ENCODE measurements at regions not wholly inside any gene's neighbourhood (a gene's known extent, or its start where the extent isn't known, plus 50 kb on each side); places are given as distances from the start of the nearest gene placed in this dataset.
"Not testable (repeated sequence)": the region's sequence is repeated elsewhere in the genome, so short reads cannot be mapped to it uniquely, and the experiment has no call there.

DNA sequence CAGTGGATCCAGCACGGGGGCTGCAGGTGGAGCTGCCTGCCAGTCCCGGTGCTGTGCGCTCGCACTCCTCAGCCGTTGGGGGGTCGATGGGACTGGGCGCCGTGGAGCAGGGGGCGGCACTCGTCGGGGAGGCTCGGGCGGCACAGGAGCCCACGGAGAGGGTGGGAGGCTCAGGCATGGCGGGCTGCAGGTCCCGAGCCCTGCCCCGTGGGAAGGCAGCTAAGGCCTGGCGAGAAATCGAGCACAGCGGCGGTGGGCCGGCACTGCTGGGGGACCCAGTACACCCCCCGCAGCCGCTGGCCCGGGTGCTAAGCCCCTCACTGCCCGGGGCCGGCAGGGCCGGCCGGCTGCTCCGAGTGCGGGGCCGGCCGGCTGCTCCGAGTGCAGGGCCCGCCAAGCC lies 52.3 kb upstream of the MARK1 start:
- not testable (repeated sequence) for H3K79me2 ChIP-seq (ENCODE audit: control insufficient read depth, low read length); H3F3A ChIP-seq (ENCODE audit: control insufficient read depth, insufficient read depth); H4K20me1 ChIP-seq (ENCODE audit: control insufficient read depth, insufficient read depth, low read depth, low read length); H3K9me2 ChIP-seq (replicated peaks; ENCODE audit: control insufficient read depth, low read length); H3K9me3 ChIP-seq (ENCODE audit: control insufficient read depth, insufficient read depth, low read length); H3K4me3 ChIP-seq (ENCODE audit: low read length); H3K4me1 ChIP-seq (ENCODE audit: control insufficient read depth, low read length); H3K27me3 ChIP-seq (ENCODE audit: control insufficient read depth, low read length); H3K27ac ChIP-seq (ENCODE audit: low read depth, low read length); H3K4me2 ChIP-seq (ENCODE audit: low read length); H3K36me3 ChIP-seq (ENCODE audit: control insufficient read depth, low read length)

DNA sequence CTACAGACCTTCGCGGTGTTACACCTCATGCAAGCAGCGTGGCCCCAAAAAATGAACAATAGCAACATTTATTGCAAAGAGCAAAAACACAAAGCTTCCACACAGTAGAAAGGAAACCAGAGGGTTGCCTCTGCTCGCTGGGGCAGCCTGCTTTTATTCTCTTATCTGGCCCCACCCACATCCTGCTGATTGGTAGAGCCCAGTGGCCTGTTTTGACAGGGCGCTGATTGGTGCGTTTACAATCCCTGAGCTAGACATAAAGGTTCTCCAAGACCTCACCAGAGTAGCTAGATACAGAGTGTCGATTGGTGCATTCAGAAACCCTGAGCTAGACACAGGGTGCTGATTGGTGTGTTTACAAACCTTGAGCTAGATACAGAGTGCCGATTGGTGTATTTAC lies 52.8 kb upstream of the MARK1 start:
- not testable (repeated sequence) for H3K27ac ChIP-seq (ENCODE audit: low read depth, low read length); H3K27me3 ChIP-seq (ENCODE audit: control insufficient read depth, low read length); H3K36me3 ChIP-seq (ENCODE audit: control insufficient read depth, low read length); H3K79me2 ChIP-seq (ENCODE audit: control insufficient read depth, low read length); H4K20me1 ChIP-seq (ENCODE audit: control insufficient read depth, insufficient read depth, low read depth, low read length); H3K9me2 ChIP-seq (replicated peaks; ENCODE audit: control insufficient read depth, low read length); H3F3A ChIP-seq (ENCODE audit: control insufficient read depth, insufficient read depth); H3K4me2 ChIP-seq (ENCODE audit: low read length); H3K4me1 ChIP-seq (ENCODE audit: control insufficient read depth, low read length); H3K4me3 ChIP-seq (ENCODE audit: low read length); H3K9me3 ChIP-seq (ENCODE audit: control insufficient read depth, insufficient read depth, low read length)

DNA sequence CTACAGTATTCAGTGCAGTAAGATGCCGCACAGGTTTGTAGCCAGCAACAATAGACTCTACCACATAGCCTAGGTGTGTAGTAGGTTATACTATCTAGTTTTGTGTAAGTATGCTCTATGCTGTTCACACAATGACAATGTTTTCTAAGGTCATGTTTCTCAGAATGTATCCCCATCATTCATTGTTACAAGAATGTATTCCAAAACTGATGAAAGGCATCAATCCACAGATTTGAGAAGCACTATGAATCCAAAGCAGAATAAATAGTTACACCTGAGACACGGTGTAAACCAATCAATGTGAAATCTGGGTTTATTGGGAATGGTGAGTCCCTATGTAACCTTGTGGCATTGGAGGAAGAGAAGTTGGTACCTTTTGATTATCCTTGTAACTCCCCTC lies 54.5 kb upstream of the MARK1 start:
- Histone ChIP-seq H3K4me2 (ENCODE audit: low read length) (no peak overlapping the region), H4K20me1 (ENCODE audit: control insufficient read depth, insufficient read depth, low read depth, low read length) (no peaks in the 10 kb centered on the region), H3K27ac (ENCODE audit: low read depth, low read length) (no peak overlapping the region), H3K4me3 (ENCODE audit: low read length) (no peak overlapping the region), H3K9me2 (replicated peaks; ENCODE audit: control insufficient read depth, low read length) (no peaks in the 10 kb centered on the region), H3F3A (ENCODE audit: control insufficient read depth, insufficient read depth) (no peaks in the 10 kb centered on the region), H3K4me1 (ENCODE audit: control insufficient read depth, low read length) (no peaks in the 10 kb centered on the region), H3K9me3 (ENCODE audit: control insufficient read depth, insufficient read depth, low read length) (no peaks in the 10 kb centered on the region), H3K36me3 (ENCODE audit: control insufficient read depth, low read length) (no peaks in the 10 kb centered on the region), H3K79me2 (ENCODE audit: control insufficient read depth, low read length) (no peaks in the 10 kb centered on the region), H3K27me3 (ENCODE audit: control insufficient read depth, low read length) (no peaks in the 10 kb centered on the region)
- TF ChIP-seq, protein P1, sequence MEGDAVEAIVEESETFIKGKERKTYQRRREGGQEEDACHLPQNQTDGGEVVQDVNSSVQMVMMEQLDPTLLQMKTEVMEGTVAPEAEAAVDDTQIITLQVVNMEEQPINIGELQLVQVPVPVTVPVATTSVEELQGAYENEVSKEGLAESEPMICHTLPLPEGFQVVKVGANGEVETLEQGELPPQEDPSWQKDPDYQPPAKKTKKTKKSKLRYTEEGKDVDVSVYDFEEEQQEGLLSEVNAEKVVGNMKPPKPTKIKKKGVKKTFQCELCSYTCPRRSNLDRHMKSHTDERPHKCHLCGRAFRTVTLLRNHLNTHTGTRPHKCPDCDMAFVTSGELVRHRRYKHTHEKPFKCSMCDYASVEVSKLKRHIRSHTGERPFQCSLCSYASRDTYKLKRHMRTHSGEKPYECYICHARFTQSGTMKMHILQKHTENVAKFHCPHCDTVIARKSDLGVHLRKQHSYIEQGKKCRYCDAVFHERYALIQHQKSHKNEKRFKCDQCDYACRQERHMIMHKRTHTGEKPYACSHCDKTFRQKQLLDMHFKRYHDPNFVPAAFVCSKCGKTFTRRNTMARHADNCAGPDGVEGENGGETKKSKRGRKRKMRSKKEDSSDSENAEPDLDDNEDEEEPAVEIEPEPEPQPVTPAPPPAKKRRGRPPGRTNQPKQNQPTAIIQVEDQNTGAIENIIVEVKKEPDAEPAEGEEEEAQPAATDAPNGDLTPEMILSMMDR (IDR thresholded peaks at IDR 0.05; ENCODE audit: low read depth, low read length, poor library complexity, severe bottlenecking): no peak
- TF ChIP-seq EZH2phosphoT487 (IDR thresholded peaks at IDR 0.05; ENCODE audit: borderline replicate concordance, low read length): no peak

DNA sequence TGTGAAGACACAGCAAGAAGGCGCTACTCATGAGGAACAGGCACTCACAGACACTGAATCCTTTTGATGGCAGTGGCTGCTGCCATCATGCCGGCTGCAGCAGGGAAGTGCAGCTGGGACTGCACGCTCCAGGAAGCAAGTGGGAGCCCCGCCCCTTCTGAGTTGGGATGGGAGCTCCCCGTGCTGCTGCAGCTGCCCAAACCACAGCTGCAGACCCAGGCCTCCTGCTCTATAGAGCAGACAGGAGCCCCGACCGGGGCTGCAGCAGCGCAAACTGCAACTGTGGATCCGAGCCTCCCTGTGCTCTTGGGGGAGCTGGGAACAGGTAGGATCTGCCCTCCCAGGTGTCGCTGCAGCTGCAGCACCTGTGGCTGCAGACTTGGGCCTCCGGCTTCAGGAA lies 65.2 kb upstream of the MARK1 start:
- Histone ChIP-seq H3F3A (ENCODE audit: control insufficient read depth, insufficient read depth) (no peaks in the 10 kb centered on the region), H4K20me1 (ENCODE audit: control insufficient read depth, insufficient read depth, low read depth, low read length) (no peaks in the 10 kb centered on the region), H3K79me2 (ENCODE audit: control insufficient read depth, low read length) (no peaks in the 10 kb centered on the region), H3K9me3 (ENCODE audit: control insufficient read depth, insufficient read depth, low read length) (no peaks in the 10 kb centered on the region), H3K36me3 (ENCODE audit: control insufficient read depth, low read length) (no peaks in the 10 kb centered on the region), H3K4me2 (ENCODE audit: low read length) (no peak overlapping the region), H3K4me3 (ENCODE audit: low read length) (no peak overlapping the region), H3K4me1 (ENCODE audit: control insufficient read depth, low read length) (no peaks in the 10 kb centered on the region), H3K27ac (ENCODE audit: low read depth, low read length) (no peak overlapping the region), H3K9me2 (replicated peaks; ENCODE audit: control insufficient read depth, low read length) (no peaks in the 10 kb centered on the region), H3K27me3 (ENCODE audit: control insufficient read depth, low read length) (no peaks in the 10 kb centered on the region)
- TF ChIP-seq, protein P1 (IDR thresholded peaks at IDR 0.05; ENCODE audit: low read depth, low read length, poor library complexity, severe bottlenecking): no peak
- no peak for TF ChIP-seq EZH2phosphoT487 (IDR thresholded peaks at IDR 0.05; ENCODE audit: borderline replicate concordance, low read length)

Measured in DOHH2 (cell line).